Testis (tissue), 2 donors: ENCODE measurements at regions not wholly inside any gene's neighbourhood (a gene's known extent, or its start where the extent isn't known, plus 50 kb on each side); places are given as distances from the start of the nearest gene placed in this dataset.

Experiments used
- DNase-seq: peaks from one replicate; pipeline ENCODE4 v3.0.0-alpha.2; 2019
- H3K27ac ChIP-seq, 2 donors: fragments of 200-600 bp; sonication (generic); one replicate each; pipeline ENCODE4 v1.5.1; 2019
- H3K27me3 ChIP-seq: fragments of 200-600 bp; sonication (generic); one replicate; pipeline ENCODE4 v1.5.1; 2019
- H3K36me3 ChIP-seq: fragments of 200-600 bp; sonication (generic); one replicate; pipeline ENCODE4 v1.5.1; 2017; ENCODE audit warnings: low read depth; ENCODE audit errors: missing control alignments
- H3K4me1 ChIP-seq: fragments of 200-600 bp; sonication (generic); one replicate; pipeline ENCODE4 v1.5.1; 2019
- H3K4me3 ChIP-seq, 2 donors: fragments of 200-600 bp; sonication (generic); one replicate each; pipeline ENCODE4 v1.5.1; 2017 to 2019
- H3K9me3 ChIP-seq: fragments of 200-600 bp; sonication (generic); one replicate; pipeline ENCODE4 v1.5.1; 2017
- POLR2A ChIP-seq: fragments of 450-650 bp; IDR thresholded peaks from one replicate; pipeline ENCODE4 v1.6.1; 2017; ENCODE audit warnings: antibody characterized with exemption, mild to moderate bottlenecking, moderate library complexity
- WGBS, 2 donors: methylation state at CpG; one replicate each; pipeline ENCODE4 v1.1.5; 2018; 5-methylcytosine and 5-hydroxymethylcytosine counted together
- intact Hi-C: fragments of 100-400 bp; cut with DNase I; formaldehyde crosslinking; loops from one replicate; pipeline ENCODE4 v1.15.1; 2023; ENCODE audit warnings: low total_unique reads
- TF ChIP-seq, protein P1 (sequence below), 3 experiments: fragments of 450-650 bp in 2 of 3; fragments of 200-600 bp in 1 of 3; sonication (generic) in 1 of 3; IDR thresholded peaks; one replicate each; pipeline ENCODE4 v1.5.1; 2016 to 2019; ENCODE audit warnings: antibody characterized with exemption in 3 of 3, mild to moderate bottlenecking in 2 of 3, moderate library complexity in 1 of 3

DNA sequence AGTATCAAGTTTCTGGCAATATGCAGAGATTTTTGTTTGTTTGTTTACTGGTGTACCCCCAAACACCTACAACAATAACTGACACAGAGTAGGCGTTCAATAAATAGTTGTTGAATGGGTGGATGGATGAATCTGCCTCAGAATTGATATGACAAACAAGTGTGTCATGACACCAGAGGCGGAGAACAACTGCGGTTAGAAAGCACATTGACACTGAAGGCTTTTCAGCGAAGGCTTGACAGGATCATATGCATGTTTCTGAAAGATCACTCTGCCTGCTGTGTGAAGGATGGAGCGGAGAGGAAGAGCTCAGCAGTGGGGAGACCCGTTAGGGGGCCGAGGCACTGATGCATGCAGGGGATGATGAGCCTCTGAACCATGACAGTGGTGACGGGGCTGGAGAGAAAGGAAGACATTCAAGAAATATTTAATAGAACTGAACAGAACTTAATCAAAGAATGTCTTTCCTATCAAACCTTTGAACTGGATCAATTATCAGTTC, 108.5 kb upstream of the USP47 start:
- Histone ChIP-seq H3K36me3 (no peaks in the 10 kb centered on the region), H3K9me3 (no peaks in the 10 kb centered on the region), H3K27ac (no peak overlapping the region), H3K4me3 (no peak overlapping the region), H3K27me3 (no peaks in the 10 kb centered on the region), H3K4me1 (no peaks in the 10 kb centered on the region)
- TF ChIP-seq POLR2A: no peak
- TF ChIP-seq, protein P1, sequence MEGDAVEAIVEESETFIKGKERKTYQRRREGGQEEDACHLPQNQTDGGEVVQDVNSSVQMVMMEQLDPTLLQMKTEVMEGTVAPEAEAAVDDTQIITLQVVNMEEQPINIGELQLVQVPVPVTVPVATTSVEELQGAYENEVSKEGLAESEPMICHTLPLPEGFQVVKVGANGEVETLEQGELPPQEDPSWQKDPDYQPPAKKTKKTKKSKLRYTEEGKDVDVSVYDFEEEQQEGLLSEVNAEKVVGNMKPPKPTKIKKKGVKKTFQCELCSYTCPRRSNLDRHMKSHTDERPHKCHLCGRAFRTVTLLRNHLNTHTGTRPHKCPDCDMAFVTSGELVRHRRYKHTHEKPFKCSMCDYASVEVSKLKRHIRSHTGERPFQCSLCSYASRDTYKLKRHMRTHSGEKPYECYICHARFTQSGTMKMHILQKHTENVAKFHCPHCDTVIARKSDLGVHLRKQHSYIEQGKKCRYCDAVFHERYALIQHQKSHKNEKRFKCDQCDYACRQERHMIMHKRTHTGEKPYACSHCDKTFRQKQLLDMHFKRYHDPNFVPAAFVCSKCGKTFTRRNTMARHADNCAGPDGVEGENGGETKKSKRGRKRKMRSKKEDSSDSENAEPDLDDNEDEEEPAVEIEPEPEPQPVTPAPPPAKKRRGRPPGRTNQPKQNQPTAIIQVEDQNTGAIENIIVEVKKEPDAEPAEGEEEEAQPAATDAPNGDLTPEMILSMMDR (IDR thresholded peaks at IDR 0.05): no peak
- intact Hi-C loops: no loop called here
- WGBS, 2 donors: 96 to 97% methylated on average over 8 of the region's 8 CpGs
- DNase-seq: no peak

DNA sequence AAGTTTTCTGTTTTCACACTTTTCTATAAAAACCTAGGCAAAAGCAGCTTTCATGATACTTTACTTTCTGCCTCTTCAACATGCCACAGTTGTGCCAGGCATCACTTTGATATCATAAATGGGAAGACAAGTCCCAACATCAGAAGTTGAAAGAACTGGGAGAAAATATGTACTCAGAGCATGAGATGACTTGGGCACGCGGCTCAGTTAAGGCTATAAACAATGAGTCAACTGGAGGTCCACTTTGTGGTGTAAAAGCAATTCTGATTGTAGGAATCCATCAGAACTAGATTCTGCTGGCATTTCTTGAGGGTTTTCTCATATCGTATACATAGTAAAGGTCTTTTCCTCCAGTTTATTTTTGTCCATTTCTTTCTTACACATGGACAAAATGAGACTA, 109.7 kb upstream of the USP47 start:
- DNase-seq: no peak
- no peak for TF ChIP-seq POLR2A
- TF ChIP-seq, protein P1 (IDR thresholded peaks at IDR 0.05): no peak
- Histone ChIP-seq H3K27ac (no peak overlapping the region), H3K4me1 (no peaks in the 10 kb centered on the region), H3K27me3 (no peaks in the 10 kb centered on the region), H3K4me3 (no peak overlapping the region), H3K9me3 (no peaks in the 10 kb centered on the region), H3K36me3 (no peaks in the 10 kb centered on the region)
- intact Hi-C loops: no loop called here
- WGBS, 2 donors: 93 to 94% methylated on average over 3 of the region's 3 CpGs

DNA sequence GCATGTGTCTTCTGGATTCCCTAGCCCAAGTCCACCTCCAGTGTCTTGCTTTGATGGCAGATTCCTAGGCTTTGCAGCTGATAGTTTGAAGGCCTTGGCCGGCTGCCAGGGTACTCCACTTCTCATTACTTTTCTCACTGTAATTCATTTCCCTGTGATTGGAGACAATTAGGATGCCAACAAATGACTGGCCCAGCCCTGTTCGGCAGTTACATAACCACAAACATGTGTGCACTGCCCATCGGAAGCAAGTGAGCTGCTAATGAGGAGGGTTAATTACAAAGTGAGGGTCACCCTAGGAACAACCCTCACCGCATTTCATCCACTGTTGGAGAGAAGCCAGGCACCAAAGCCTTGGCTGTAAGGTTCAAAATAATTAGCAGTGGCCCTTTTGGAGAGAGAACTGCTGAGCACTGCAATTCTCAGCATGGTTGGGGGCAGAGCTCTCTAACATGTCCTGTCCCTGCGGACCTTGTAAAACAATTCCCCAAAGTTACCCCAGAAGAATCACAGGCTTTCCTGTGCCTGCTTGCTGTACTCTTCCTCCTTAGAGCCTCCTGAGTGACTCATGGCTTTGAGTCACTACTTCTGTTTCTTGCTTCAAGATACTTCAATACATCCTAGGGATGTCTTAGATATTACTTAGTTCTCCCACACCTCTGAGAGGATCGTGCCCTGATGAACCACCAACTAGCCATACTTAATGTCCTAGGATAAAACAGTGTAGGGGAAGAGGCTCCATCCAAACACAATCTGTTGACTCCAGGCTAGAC, 109.7 kb upstream of the GALNT18 start:
- Histone ChIP-seq H3K4me1 (no peaks in the 10 kb centered on the region), H3K9me3 (no peaks in the 10 kb centered on the region), H3K27me3 (no peaks in the 10 kb centered on the region), H3K27ac (no peak overlapping the region), H3K36me3 (no peaks in the 10 kb centered on the region), H3K4me3 (no peak overlapping the region)
- 51 to 58% methylated on average over 6 of the region's 6 CpGs for WGBS, 2 donors
- no peak for TF ChIP-seq POLR2A
- TF ChIP-seq, protein P1 (IDR thresholded peaks at IDR 0.05): no peak
- DNase-seq: peak; percentile 32
- intact Hi-C loops: no loop called here

DNA sequence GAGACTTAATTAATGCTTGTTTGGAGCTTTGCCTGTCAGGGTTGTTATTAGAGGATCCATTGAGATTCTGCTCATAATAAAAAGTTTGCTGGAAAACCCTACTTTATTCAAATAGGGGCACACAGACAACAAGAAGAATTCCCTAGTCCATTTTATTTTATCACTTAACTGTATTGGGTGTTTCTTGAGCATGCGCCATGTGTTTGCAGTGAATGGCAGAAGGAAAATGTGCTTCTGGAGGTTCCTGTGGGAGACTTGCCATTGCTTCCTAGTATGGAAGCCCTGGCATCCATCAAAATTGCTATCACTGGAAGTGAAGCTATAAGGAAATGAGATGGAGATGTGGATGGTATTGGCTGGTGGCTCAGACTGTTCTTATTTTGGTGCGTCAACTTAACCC, 106.6 kb upstream of the GALNT18 start:
- no peak overlapping the region for H3K4me3 ChIP-seq
- 95% methylated on average over 2 of the region's 2 CpGs for WGBS, 2 donors
- no peaks in the 10 kb centered on the region for H3K36me3 ChIP-seq
- H3K27ac ChIP-seq: no peak overlapping the region
- intact Hi-C loops: no loop called here
- TF ChIP-seq, protein P1 (IDR thresholded peaks at IDR 0.05): no peak
- no peak for TF ChIP-seq POLR2A
- H3K27me3 ChIP-seq: no peaks in the 10 kb centered on the region
- no peak for DNase-seq
- no peaks in the 10 kb centered on the region for H3K9me3 ChIP-seq
- no peaks in the 10 kb centered on the region for H3K4me1 ChIP-seq

DNA sequence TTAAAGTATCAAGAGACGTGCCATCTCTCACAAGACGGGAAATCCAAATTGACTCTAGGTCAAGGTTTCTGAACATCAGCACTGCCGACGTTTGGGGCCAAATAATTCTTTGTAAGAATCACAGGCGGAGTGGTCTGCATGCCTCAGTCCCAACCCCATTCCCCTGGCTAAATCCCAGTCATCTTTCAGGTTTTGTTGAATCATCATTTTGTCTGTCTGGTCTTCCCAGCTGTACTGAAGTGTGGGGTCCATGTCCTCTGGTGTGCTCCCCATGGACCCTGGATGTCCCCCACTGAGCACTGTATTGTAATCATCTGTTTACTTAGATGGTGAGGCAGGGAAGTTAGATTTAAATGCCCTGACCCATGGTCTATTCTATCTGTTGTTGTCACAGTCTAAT, 103.6 kb upstream of the GALNT18 start:
- no peak for TF ChIP-seq POLR2A
- TF ChIP-seq, protein P1 (IDR thresholded peaks at IDR 0.05): no peak
- no peak overlapping the region for H3K4me3 ChIP-seq
- no peak for DNase-seq
- H3K36me3 ChIP-seq: no peaks in the 10 kb centered on the region
- H3K27me3 ChIP-seq: no peaks in the 10 kb centered on the region
- WGBS, 2 donors: 70 to 83% methylated on average over 5 of the region's 5 CpGs
- no peaks in the 10 kb centered on the region for H3K4me1 ChIP-seq
- no peak overlapping the region for H3K27ac ChIP-seq
- no peaks in the 10 kb centered on the region for H3K9me3 ChIP-seq
- intact Hi-C loops: no loop called here
